Fibroblast of upper back skin (primary cell): ENCODE measurements at regions not wholly inside any gene's neighbourhood (a gene's known extent, or its start where the extent isn't known, plus 50 kb on each side); places are given as distances from the start of the nearest gene placed in this dataset.

ENCODE experiments used
- DNase-seq: peaks from one replicate; pipeline ENCODE4 v3.0.0-alpha.2; 2013

DNA sequence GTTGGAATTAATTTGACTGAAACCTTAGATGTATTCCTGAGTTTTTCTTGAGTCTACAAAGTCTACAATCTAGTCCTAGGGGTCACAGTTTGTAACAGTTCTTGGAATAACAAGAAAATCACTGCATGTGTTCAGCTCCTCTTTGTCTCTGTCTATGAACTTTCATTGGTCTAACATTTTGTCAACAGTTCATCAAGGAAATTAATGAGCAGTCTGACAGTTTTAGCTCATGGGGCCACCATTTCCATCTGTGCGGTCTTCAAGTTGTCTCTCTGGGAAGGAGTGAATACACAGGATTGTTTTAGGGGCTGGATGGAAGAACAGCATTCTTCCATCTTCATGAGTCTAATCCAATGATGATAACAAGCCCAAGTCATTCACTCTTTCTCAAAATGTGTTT is 276.4 kb downstream of the TMEM167A start:
- DNase-seq: no peak

DNA sequence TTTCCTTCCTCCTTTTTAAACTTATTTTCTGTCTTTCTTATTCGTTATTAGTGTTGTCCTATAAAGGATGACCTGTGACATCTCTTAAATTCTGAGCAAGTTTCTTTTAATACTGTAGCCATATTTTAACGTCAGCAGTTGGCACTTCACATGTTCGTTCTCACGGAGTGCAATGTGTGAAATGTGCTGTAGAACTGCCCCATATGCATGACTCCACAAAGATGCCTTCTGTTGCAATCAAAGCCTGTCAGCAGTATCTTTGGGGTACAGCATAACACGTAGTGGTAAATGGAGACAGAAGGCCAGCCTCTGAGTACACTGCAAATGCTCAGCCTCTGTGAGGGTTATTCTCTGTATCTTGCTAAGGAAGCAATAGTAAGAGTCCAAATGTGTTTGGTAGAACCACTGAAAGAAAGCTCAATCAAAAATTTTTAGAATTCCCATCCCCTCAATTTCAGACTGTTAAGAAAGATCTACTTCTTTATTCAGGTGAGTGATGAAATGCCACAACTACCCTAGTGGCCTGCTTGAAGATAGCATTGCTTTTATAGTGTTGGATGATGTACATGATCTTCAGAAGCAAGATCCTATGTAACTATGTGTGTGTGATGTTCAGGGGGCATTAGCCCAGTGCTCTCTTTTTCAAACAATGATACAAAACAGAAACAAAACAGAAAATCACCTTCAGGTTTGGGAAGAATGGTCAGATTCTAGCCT is 277.7 kb downstream of the TMEM167A start:
- no peak for DNase-seq

DNA sequence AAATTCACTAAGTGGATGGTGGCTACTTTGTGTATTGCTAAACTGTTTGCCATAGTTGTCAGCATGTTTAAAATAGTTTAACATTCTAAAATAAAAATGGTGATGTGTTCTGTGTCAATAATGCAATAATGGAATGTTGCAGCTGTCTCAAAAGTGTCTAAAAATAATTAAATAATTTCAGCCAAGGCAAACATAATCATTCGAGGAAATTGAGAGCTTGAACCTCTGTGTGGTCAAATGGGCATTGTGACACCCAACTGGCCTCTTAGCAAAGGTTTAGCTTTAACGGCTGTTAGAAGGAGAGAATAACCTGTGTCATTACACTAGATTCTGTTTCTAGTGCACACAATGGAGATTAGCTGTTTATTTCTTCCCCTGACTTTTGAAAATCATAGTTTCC is 278.5 kb downstream of the TMEM167A start:
- DNase-seq: no peak

DNA sequence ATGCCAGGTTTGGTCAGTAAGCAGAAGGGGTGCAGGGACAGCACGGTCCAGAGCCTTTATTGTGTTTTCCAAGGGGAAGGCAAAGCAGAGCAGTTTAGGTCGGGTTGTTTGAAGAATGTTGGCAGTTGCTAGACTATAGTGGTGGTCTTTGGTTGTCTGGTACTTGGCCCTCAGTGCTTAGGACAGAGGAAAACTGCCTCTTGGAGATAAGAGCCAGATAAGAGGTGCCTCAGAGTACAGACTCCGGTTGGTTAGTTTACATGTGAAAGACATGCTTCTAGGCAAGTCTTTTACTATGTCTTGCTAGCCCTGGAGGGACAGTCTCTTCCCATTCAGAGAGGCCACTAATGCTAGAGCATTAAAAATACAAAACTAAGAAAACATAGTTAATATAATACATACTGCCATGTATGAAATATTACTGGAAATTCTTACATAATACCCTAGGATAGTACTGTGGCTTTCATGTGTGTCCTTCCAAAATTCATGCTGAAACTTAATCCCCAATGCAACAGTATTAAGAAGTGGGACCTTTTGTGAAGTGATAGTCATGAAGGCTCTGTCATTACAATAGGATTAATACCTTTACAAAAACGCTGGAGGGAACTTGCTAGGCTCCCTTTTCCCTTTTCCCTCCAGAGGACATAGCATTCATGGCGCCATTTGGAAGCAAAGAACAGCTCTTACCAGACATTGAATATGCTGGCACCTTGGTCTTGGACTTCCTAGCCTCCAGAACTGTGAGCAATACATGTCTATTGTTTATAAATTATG is 280.4 kb downstream of the TMEM167A start:
- DNase-seq: no peak

DNA sequence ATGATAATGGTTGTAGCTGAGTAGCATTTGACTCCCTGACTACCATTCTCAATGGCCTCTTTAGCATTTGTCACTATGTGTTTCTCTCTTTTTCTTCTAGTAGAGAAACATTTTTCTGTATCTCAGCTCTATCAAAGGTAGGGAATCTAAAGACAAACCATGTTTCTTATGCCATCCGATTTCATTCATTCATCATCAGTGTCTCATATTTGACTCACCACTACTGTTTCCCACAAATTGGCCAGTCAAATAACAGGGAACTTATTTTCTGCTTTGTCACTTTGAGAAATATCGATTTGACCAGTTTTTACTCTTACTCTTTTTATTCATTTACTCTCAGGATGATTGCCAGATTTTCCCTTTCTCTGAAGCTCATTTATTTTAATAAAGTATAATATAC is 282.3 kb downstream of the TMEM167A start:
- no peak for DNase-seq

DNA sequence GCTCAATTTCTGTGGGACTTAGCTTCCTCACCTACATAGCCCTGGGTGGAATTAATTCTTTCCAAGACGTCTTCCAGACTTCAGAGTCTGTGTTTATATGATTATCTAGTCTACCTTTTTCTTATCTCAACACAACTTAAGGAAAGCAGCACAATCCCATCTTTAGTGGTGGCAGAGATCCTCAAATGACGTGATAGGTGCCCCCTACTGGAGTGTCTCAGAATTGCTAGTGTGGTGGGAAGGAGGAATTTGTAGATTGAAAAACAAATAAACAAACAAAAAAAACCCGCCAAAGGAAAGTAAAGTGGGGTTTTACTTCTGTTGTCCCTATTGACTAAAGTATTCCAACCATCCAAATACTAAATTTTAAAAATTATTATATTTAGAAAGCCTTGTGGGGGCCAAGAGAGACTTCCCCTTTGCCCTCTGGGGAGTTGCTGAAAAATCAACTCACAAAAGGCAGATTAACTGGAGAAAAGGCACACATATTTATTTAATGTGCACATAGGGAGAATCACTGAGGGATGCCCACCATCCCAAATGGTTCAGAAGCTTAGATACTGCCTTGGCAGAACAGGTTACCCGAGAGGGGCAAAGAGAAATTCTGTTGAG is 283.3 kb downstream of the TMEM167A start:
- peak; percentile 26 for DNase-seq

DNA sequence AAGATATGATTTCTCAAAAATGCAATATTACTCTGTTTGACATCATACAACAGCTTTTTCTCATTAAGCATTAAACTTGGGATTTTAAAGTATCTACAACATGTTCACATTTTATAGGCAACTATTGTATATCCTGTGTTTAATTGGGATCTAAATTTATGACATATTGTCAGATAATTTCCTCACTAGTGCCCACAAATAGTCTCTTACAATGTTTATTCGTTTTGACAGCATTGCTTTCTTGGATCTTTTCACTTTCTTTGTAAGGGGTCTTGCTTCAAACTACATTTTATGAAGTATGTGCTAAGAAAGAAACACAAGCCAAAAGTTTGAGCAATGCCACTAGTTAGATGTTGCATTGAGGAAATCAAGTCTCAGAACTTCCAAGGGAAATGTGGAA is 285.1 kb downstream of the TMEM167A start:
- DNase-seq: no peak

DNA sequence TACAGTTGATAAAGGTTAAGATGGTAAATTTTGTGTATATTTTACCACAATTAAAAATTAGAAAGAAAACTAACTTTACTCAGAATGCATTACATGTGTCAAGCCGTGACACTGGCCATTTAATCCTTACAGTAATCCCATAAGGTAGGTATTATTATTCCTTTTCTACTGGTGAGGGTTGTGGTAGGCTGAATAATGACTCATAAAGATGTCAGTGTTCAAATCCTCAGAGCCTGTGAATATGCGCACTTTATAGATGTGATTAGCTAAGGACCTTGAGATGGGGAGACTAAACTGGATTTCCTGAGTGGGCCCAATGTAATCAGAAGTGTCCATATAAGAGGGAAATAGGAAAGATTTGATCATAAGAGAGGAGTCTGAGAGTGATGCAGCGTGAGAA is 288.1 kb downstream of the TMEM167A start:
- DNase-seq: no peak

DNA sequence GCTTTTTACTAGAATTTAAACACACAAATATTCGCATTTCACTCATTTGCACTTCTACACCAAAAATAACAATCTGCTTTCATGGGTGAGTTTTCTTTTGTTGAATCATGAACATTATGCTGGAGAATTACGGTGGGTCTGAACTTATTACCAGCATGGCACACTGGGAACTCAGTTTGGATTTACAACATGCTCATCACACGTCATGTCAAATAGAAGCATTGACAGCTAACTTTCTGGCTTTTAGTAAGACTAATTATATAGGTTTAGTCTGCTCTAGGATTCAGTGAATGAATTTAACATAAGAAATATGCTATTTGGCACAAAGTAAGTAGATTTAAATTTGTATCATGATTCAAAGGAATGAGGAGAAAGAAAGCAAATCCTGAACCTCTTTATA is 290.4 kb downstream of the TMEM167A start:
- no peak for DNase-seq

DNA sequence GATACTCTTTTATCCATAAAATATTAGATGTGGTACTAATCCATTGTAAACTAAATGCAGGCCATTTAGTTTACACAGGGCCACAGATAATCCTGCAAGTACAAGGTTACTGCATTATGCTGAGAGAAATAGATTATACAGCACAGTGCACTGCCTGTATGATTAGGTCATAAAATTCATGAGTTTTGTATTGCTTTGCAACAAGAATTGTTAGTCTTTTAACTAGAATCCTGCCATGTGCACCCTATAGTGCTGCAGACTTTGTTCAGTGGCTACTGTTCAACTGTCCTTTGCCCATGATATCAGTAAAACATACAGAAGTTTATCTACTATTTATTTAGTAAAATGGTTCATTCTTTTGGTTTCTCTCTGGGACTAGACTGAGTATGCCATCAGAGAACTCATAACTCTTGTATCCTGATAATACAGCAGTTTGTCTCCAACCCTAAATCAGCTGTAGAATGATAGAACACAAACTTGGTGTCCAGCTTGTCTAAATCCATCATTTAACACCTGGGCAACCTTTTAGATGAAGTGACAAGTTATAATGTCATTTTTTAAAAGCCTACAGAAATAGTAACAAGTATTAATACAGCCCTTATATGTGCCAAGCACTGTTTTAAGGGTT is 291.2 kb downstream of the TMEM167A start:
- no peak for DNase-seq

DNA sequence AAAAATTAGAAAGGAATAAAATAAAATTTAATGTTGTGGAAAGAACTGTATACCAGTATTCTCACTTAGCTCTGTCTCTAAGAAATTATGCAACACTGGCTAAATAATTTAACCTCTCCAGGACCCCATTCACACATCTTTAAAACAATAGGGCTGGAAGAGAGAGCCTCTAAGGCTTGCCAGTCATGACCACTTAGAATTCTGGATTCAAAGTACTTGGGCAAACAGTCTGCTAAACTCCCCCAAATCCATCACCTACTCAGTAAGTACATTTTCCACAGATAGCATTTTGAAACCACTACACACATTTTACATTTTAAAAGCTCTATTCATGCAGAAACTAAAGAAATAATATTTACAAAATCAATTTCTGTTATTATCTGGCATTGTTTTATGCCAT is 291.7 kb downstream of the TMEM167A start:
- DNase-seq: no peak

DNA sequence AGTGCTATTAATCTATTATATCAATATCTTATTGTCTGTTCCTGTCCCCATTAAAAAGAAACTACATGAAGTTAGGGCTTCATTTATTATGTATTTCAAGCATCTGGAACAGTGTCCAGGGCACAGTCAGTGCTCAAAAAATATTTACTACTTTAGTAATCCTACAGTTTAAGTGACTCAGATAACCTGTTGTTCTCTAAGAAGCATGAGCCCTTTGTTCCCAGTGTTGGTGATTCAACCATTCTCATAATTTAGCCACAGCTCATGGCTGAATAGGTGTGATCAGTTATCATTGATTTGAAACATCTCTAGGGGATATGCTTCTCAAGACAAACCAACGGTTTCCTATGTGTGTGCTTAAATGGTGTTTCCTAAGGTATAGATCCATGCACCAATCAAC is 292.7 kb downstream of the TMEM167A start:
- no peak for DNase-seq

DNA sequence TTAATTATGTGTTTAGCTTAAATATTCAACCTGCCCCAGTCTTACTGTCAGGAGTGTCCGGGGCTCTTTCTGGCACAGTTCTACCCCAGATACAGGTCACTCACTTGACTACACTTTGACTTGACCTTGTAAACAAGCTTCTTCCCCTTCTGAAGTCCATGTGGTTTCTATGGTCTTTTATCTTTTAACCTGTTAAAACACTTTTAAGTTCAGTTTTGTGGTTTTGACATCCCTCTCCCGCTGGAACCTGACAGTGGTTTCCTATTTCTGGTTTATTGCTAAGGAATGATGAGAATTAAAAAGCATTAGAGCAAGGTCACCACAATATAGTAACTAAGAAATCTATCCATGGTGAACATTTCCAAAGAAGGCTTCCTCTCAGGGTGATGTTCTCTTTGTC is 300.1 kb downstream of the TMEM167A start:
- DNase-seq: no peak

DNA sequence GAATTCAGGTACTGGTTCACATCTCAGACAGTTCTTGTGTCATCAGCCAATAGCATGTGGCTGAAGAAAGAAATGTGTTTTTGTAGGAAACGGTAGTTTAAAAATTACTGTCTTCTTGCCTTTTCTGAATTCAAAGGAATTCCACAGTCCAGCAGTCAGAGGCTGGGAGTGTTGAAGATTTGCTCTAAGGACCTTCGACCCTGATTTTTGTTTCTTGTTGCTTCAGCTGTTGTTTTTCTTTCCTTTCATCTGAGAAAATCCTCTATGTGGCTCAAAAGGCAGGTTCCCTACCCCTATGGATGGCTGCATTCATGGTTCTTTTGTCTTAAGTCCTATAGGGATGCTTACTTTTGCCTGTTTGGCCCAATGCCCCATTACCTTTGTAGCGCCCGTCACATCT is 304.9 kb downstream of the TMEM167A start:
- DNase-seq: no peak

DNA sequence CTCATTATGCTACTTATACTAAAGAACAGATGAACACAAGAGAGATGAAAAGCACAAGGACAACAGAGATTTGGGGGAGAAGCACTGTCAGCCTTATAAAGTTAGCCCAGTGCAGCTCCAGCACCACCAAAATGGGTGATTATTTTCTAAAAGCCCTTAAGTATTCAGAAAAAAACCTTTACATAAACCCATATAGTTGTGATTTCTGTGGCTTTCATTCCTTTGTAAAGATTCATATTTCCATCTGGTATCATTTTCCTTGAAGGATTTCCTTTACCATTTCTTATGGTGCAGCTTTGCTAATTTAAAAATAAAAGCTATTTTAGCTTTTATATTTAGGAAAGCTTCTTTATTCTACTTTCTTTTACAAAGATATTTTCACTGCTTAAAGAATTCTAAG is 311.0 kb downstream of the TMEM167A start:
- DNase-seq: peak; percentile 46

DNA sequence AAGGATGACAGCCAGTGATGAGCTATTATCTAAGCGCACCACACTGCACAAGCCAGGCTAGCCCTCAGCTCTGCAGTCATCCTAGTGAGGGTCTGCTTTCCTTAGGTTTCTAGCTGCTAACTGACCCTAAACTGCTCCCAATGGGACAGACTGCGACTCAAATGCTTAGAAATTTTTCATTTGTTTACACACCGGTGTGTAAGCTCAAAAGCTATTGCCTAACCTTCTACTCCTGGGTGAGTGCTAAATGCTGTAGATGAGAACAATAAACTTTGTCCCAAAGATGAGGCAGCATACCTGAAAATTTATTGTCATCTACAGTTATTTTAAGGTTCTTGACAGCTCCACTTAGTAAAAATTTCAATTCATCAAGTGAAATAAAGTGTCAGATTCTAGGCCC is 311.4 kb downstream of the TMEM167A start:
- peak; percentile 8 for DNase-seq

DNA sequence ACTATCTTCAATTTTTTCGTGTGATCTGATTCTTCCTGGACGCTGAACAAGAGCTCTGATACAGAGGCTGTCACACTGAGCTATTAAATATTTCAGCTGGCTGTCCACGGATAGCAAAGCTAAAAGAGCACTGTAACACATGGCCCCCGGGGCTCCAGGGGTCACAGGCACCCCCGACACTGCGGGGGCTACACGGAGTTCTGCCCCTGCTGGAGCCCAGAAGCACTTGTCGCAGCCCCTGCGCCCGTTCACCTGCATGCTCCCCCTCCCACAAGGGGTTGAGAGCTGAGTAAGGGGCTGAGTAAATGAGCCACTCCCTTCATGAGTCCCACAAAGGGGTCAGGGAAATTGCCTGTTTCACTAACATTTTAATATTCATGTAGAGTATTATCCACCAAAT is 316.3 kb downstream of the TMEM167A start:
- DNase-seq: no peak

DNA sequence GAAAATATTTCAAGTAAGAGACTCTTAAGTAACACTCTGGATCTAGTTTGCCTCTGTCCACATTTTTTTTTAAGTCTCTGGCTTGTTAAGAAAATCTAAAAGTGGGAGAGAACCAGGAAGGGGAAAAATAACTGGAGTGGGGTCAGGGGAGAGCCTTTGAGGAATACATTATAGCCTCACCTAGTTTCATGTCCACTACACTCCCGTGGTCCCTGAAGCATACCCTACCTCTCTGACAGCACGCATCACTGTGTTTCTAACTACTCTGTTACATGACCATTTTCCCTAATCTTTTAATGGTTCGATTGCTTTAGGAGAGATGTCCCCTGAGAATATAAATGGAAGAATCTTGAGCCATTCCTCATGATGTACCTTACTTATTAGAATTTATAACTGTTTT is 318.3 kb downstream of the TMEM167A start:
- DNase-seq: no peak

DNA sequence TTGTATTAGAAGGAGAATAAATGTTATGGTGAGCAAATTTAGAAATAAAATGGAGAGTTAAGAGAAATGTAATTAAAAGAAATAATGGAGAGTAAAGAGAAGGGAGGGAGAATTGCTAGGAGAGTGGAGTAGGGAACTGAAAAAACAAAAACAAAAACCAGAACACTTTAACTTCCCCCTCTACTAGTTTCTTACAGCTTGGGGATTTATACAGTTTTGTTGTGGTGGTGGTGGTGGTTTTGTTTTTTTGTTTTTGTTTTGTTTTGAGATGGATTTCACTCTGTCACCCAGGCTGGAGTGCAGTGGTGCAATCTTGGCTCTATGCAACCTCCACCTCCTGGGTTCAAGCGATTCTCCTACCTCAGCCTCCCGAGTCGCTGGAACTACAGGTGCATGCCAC is 322.4 kb downstream of the TMEM167A start:
- no peak for DNase-seq

DNA sequence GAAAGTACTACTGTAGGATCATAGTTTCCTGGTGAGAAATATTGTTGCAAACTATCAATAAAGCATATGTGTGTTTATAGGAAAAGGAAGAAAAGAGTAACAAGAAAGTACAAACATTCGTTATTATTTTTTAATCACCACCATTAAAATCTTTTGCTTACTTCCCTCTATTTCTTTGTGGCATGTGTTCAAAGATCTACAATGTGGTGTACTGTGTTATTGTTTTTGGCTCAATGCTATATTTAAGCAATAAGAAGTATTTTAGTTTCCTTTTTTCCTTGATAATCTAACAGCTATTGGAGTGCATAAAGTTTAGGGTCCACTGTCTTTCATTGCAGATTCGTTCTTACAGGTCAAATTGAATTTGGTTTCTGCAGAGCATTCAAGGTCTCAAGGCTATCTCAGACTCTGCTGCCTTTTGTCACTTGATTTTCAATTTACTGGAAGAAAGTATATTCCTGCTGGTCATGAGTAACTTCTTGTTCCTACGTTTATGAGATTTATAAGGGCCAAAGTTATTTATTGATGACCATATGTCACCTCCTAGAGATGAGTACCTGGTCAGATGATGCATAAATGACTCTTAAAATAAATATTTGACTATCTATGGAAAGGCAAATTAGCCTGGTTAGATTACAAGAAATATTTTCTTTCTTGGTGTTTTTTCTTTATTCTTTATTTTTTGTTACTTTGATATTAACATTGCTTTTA is 323.0 kb downstream of the TMEM167A start:
- no peak for DNase-seq

DNA sequence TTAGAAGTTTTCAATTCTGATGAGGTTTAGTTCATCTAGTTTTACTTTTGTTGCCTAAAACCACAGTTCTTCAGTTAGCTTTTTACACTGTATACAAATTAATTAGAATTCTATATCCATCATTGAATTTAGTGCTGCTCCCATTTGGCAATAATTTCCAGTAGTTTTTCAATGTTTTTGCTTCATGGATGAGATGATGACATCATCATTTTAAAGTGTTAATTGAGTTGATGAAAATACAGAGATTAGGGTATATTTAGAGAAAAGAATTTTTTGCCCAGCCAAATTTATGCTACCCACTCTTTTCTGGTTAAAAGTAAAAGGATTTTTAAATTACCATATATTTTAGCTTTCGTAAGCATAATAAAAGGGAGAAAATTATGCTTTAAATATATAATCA is 323.8 kb downstream of the TMEM167A start:
- DNase-seq: no peak

DNA sequence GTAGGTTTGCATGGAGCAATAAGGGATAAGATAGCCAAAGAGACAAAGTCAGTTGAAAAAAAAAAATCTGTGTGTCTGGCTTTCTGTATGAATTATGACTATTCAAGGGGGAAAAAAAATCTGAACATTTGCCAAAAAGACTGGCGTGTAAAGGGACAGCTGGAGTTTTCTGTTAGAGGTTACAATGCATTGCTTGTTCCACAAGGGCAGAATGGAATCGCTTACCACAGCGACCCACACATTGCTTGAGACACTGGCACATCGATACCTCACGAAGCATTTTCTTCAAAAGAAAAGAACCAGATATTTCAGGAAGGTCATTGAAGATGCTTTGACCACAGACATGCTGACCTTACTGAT is 327.8 kb downstream of the TMEM167A start:
- peak; percentile 50 for DNase-seq
